ENCODE measurements at regions not wholly inside any gene's neighbourhood (a gene's known extent, or its start where the extent isn't known, plus 50 kb on each side); places are given as distances from the start of the nearest gene placed in this dataset.

- no peak for TF ChIP-seq POLR2A (IDR thresholded peaks at IDR 0.05; ENCODE audit: low read depth, low read length)
- no peak for TF ChIP-seq POLR2AphosphoS5 (IDR thresholded peaks at IDR 0.05; ENCODE audit: low read depth, low read length)
These were observed 162.0 kb upstream of the S1PR3 start for GRCh38 chr9:88829276-88829675.
